ENCODE measurements at regions not wholly inside any gene's neighbourhood (a gene's known extent, or its start where the extent isn't known, plus 50 kb on each side); places are given as distances from the start of the nearest gene placed in this dataset.

GRCh38 chr14:100416081-100416680, 93.0 kb downstream of the SLC25A47 start:
- no peak for DNase-seq (ENCODE audit: low spot score)
- in situ Hi-C loops (cut with MboI; ENCODE audit: low sequenced_read_pairs, unreplicated experiment): no loop called here
- TF ChIP-seq CTCF (IDR thresholded peaks at IDR 0.05; ENCODE audit: borderline replicate concordance, control extremely low read depth, extremely low read depth, insufficient read depth, missing control alignments): no peak

- in situ Hi-C loops (cut with MboI; ENCODE audit: low sequenced_read_pairs, unreplicated experiment): no loop called here
- no peak for TF ChIP-seq CTCF (IDR thresholded peaks at IDR 0.05; ENCODE audit: borderline replicate concordance, control extremely low read depth, extremely low read depth, insufficient read depth, missing control alignments)
- no peak for DNase-seq (ENCODE audit: low spot score)
Observed at GRCh38 chr14:100416921-100417860, 94.1 kb downstream of the SLC25A47 start.

- TF ChIP-seq CTCF (IDR thresholded peaks at IDR 0.05; ENCODE audit: borderline replicate concordance, control extremely low read depth, extremely low read depth, insufficient read depth, missing control alignments): no peak
- in situ Hi-C loops (cut with MboI; ENCODE audit: low sequenced_read_pairs, unreplicated experiment): no loop called here
- DNase-seq (ENCODE audit: low spot score): no peak
Observed at GRCh38 chr14:100419856-100420255, 96.7 kb downstream of the SLC25A47 start.

GRCh38 chr14:100421756-100422470, 98.8 kb downstream of the SLC25A47 start:
- in situ Hi-C loops (cut with MboI; ENCODE audit: low sequenced_read_pairs, unreplicated experiment): no loop called here
- no peak for TF ChIP-seq CTCF (IDR thresholded peaks at IDR 0.05; ENCODE audit: borderline replicate concordance, control extremely low read depth, extremely low read depth, insufficient read depth, missing control alignments)
- no peak for DNase-seq (ENCODE audit: low spot score)

GRCh38 chr14:100422556-100423316, 99.6 kb downstream of the SLC25A47 start:
- DNase-seq (ENCODE audit: low spot score): no peak
- no peak for TF ChIP-seq CTCF (IDR thresholded peaks at IDR 0.05; ENCODE audit: borderline replicate concordance, control extremely low read depth, extremely low read depth, insufficient read depth, missing control alignments)
- in situ Hi-C loops (cut with MboI; ENCODE audit: low sequenced_read_pairs, unreplicated experiment): no loop called here
